Muscle of leg (tissue), 3 donors: ENCODE measurements at regions not wholly inside any gene's neighbourhood (a gene's known extent, or its start where the extent isn't known, plus 50 kb on each side); places are given as distances from the start of the nearest gene placed in this dataset.

Experiments used
- DNase-seq: peaks from one replicate; pipeline ENCODE4 v3.0.0; 2013
- H3K27ac ChIP-seq: one replicate; pipeline ENCODE4 v1.5.1; 2013; ENCODE audit warnings: mild to moderate bottlenecking, low read length, control low read depth
- H3K27me3 ChIP-seq: one replicate; pipeline ENCODE4 v1.6.1; 2013; ENCODE audit warnings: low read length; ENCODE audit not compliant: control insufficient read depth, insufficient read depth
- H3K36me3 ChIP-seq: one replicate; pipeline ENCODE4 v1.6.1; 2013; ENCODE audit warnings: low read length; ENCODE audit not compliant: control insufficient read depth, insufficient read depth
- H3K4me1 ChIP-seq: one replicate; pipeline ENCODE4 v1.6.1; 2013; ENCODE audit warnings: low read length; ENCODE audit not compliant: control insufficient read depth, insufficient read depth
- H3K4me3 ChIP-seq: one replicate; pipeline ENCODE4 v1.5.1; 2013; ENCODE audit warnings: low read length, control low read depth
- H3K9me3 ChIP-seq: replicated peaks from 2 replicates; pipeline ENCODE4 v1.6.1; 2013; ENCODE audit warnings: low read depth, low read length; ENCODE audit not compliant: control insufficient read depth
- WGBS: methylation state at CpG from one replicate; pipeline ENCODE4 v1.1.5; 2013; ENCODE audit warnings: missing lambda C conversion rate; ENCODE audit not compliant: insufficient coverage; 5-methylcytosine and 5-hydroxymethylcytosine counted together

GRCh38 chrX:20531667-20532066 is 265.0 kb upstream of the RPS6KA3 start:
- H3K27ac ChIP-seq: no peak overlapping the region
- no peaks in the 10 kb centered on the region for H3K36me3 ChIP-seq
- no peak for DNase-seq
- no peaks in the 10 kb centered on the region for H3K9me3 ChIP-seq
- peaks cover 27% of the 10 kb centered on the region for H3K27me3 ChIP-seq
- 58% methylated on average over 2 of the region's 4 CpGs for WGBS
- no peak overlapping the region for H3K4me3 ChIP-seq
- H3K4me1 ChIP-seq: no peaks in the 10 kb centered on the region

GRCh38 chrX:20530406-20530921 is 263.8 kb upstream of the RPS6KA3 start:
- peaks cover 27% of the 10 kb centered on the region for H3K27me3 ChIP-seq
- H3K36me3 ChIP-seq: no peaks in the 10 kb centered on the region
- no peaks in the 10 kb centered on the region for H3K4me1 ChIP-seq
- no peak overlapping the region for H3K27ac ChIP-seq
- 19% methylated on average over 3 of the region's 9 CpGs for WGBS
- DNase-seq: peak; percentile 80
- no peaks in the 10 kb centered on the region for H3K9me3 ChIP-seq
- H3K4me3 ChIP-seq: no peak overlapping the region

GRCh38 chrX:20529711-20530110 is 263.0 kb upstream of the RPS6KA3 start:
- no CpG with 5 or more reads among the region's 1 CpG for WGBS
- Histone ChIP-seq H3K27me3 (peaks cover 25% of the 10 kb centered on the region), H3K36me3 (no peaks in the 10 kb centered on the region), H3K9me3 (no peaks in the 10 kb centered on the region), H3K27ac (no peak overlapping the region), H3K4me3 (no peak overlapping the region), H3K4me1 (no peaks in the 10 kb centered on the region)
- DNase-seq: no peak

- Histone ChIP-seq H3K27me3 (peaks cover 25% of the 10 kb centered on the region), H3K4me3 (no peak overlapping the region), H3K36me3 (no peaks in the 10 kb centered on the region), H3K4me1 (no peaks in the 10 kb centered on the region), H3K9me3 (no peaks in the 10 kb centered on the region), H3K27ac (no peak overlapping the region)
- no peak for DNase-seq
- WGBS: 21% methylated on average over 9 of the region's 9 CpGs
These were observed 262.6 kb upstream of the RPS6KA3 start for GRCh38 chrX:20529301-20529700.

GRCh38 chrX:20527558-20528011 is 260.9 kb upstream of the RPS6KA3 start:
- Histone ChIP-seq H3K27me3 (peaks cover 18% of the 10 kb centered on the region), H3K4me3 (no peak overlapping the region), H3K27ac (no peak overlapping the region), H3K4me1 (no peaks in the 10 kb centered on the region), H3K9me3 (no peaks in the 10 kb centered on the region), H3K36me3 (no peaks in the 10 kb centered on the region)
- no CpG with 5 or more reads among the region's 3 CpGs for WGBS
- peak; percentile 56 for DNase-seq

GRCh38 chrX:20527041-20527440 is 260.3 kb upstream of the RPS6KA3 start:
- Histone ChIP-seq H3K27ac (no peak overlapping the region), H3K9me3 (no peaks in the 10 kb centered on the region), H3K27me3 (peaks cover 16% of the 10 kb centered on the region), H3K4me1 (no peaks in the 10 kb centered on the region), H3K36me3 (no peaks in the 10 kb centered on the region), H3K4me3 (no peak overlapping the region)
- WGBS: 83% methylated on average over 1 of the region's 4 CpGs
- no peak for DNase-seq

GRCh38 chrX:20523626-20524312 is 257.1 kb upstream of the RPS6KA3 start:
- Histone ChIP-seq H3K4me1 (no peaks in the 10 kb centered on the region), H3K27ac (no peak overlapping the region), H3K9me3 (no peaks in the 10 kb centered on the region), H3K27me3 (peaks cover 17% of the 10 kb centered on the region), H3K36me3 (no peaks in the 10 kb centered on the region), H3K4me3 (no peak overlapping the region)
- whole genome bisulfite sequencing: 20% methylated on average over 2 of the region's 5 CpGs
- DNase-seq: no peak

GRCh38 chrX:20522420-20522819 is 255.7 kb upstream of the RPS6KA3 start:
- H3K27ac ChIP-seq: no peak overlapping the region
- no peaks in the 10 kb centered on the region for H3K36me3 ChIP-seq
- DNase-seq: no peak
- H3K4me1 ChIP-seq: no peaks in the 10 kb centered on the region
- peaks cover 21% of the 10 kb centered on the region for H3K27me3 ChIP-seq
- no peaks in the 10 kb centered on the region for H3K9me3 ChIP-seq
- no peak overlapping the region for H3K4me3 ChIP-seq
- WGBS: 72% methylated on average over 2 of the region's 3 CpGs

GRCh38 chrX:20521222-20521621 is 254.5 kb upstream of the RPS6KA3 start:
- Histone ChIP-seq H3K9me3 (no peaks in the 10 kb centered on the region), H3K27ac (no peak overlapping the region), H3K4me1 (no peaks in the 10 kb centered on the region), H3K27me3 (peaks cover 21% of the 10 kb centered on the region), H3K36me3 (no peaks in the 10 kb centered on the region), H3K4me3 (no peak overlapping the region)
- DNase-seq: no peak
- 40% methylated on average over 2 of the region's 4 CpGs for WGBS

- Histone ChIP-seq H3K4me3 (no peak overlapping the region), H3K4me1 (no peaks in the 10 kb centered on the region), H3K27ac (no peak overlapping the region), H3K36me3 (no peaks in the 10 kb centered on the region), H3K27me3 (peaks cover 21% of the 10 kb centered on the region), H3K9me3 (no peaks in the 10 kb centered on the region)
- DNase-seq: no peak
- no CpG with 5 or more reads among the region's 5 CpGs for WGBS
These were observed 253.1 kb upstream of the RPS6KA3 start for GRCh38 chrX:20519826-20520225.
